Lung (tissue), 9 donors: ENCODE measurements at regions not wholly inside any gene's neighbourhood (a gene's known extent, or its start where the extent isn't known, plus 50 kb on each side); places are given as distances from the start of the nearest gene placed in this dataset.
A peak's percentile ranks its signal among the peaks of the same experiment; 100 is the strongest.
"Not testable (repeated sequence)": the region's sequence is repeated elsewhere in the genome, so short reads cannot be mapped to it uniquely, and the experiment has no call there.

ENCODE experiments used
- ATAC-seq: fragments of 200-7000 bp; cut with Tn5 transposase; one replicate; pipeline ENCODE4 v1.9.1; 2020; ENCODE audit warnings: moderate number of reproducible peaks; ENCODE audit not compliant: insufficient read depth, low FRiP score
- DNase-seq, 3 donors: peaks; one replicate each; pipeline ENCODE4 v3.0.0-alpha.2; 2013 to 2017
- H3K27ac ChIP-seq, 2 donors: one replicate each; pipeline ENCODE4 v1.5.1; 2013; ENCODE audit warnings: mild to moderate bottlenecking in 2 of 2, moderate library complexity in 2 of 2, control low read depth in 1 of 2, inconsistent platforms in 1 of 2, low read depth in 1 of 2, low read length in 1 of 2
- H3K27me3 ChIP-seq, 3 donors: one replicate each; pipeline ENCODE4 v1.5.1; 2013; ENCODE audit warnings: low read length in 2 of 3; ENCODE audit not compliant: control insufficient read depth in 3 of 3, insufficient read depth in 3 of 3
- H3K36me3 ChIP-seq, 4 donors: one replicate each; pipeline ENCODE4 v1.5.1; 2013; ENCODE audit warnings: low read length in 4 of 4, mild to moderate bottlenecking in 1 of 4, moderate library complexity in 1 of 4; ENCODE audit not compliant: control insufficient read depth in 4 of 4, insufficient read depth in 4 of 4
- H3K4me1 ChIP-seq, 5 donors: one replicate each; pipeline ENCODE4 v1.5.1; 2013; ENCODE audit warnings: low read length in 5 of 5, mild to moderate bottlenecking in 2 of 5, moderate library complexity in 1 of 5; ENCODE audit not compliant: control insufficient read depth in 5 of 5, insufficient read depth in 5 of 5
- H3K4me3 ChIP-seq: one replicate; pipeline ENCODE4 v1.5.1; 2013; ENCODE audit warnings: mild to moderate bottlenecking, control low read depth, moderate library complexity
- H3K9ac ChIP-seq, 2 donors: one replicate each; pipeline ENCODE4 v1.5.1; 2013; ENCODE audit warnings: low read length in 2 of 2, control low read depth in 1 of 2; ENCODE audit not compliant: insufficient read depth in 1 of 2
- H3K9me3 ChIP-seq, 4 donors: one replicate each; pipeline ENCODE4 v1.5.1; 2013; ENCODE audit warnings: low read length in 3 of 4, mild to moderate bottlenecking in 1 of 4, moderate library complexity in 1 of 4; ENCODE audit not compliant: control insufficient read depth in 4 of 4, insufficient read depth in 3 of 4
- WGBS, 2 donors: extraction: QIAGEN DNeasy Blood & Tissue Kit; methylation state at CpG; one replicate each; pipeline ENCODE4 v1.1.7; 2013; 5-methylcytosine and 5-hydroxymethylcytosine counted together
- donor health status: Bipolar disorder and iron deficiency.
- donor health status: healthy.
- donor health status: DM: yes; HTN: yes; CAD: no.

- H3K9me3 ChIP-seq, DNase-seq, H3K36me3 ChIP-seq, H3K4me1 ChIP-seq, H3K9ac ChIP-seq, H3K4me3 ChIP-seq, H3K27me3 ChIP-seq, H3K27ac ChIP-seq: not testable (repeated sequence)
- no CpG with 5 or more reads among the region's 5 CpGs for WGBS, 2 donors
- peak; percentile 57 for ATAC-seq
These were observed 93.7 kb upstream of the FAM72C start for GRCh38 chr1:144065299-144066060.

GRCh38 chr1:144049365-144049764 lies 77.6 kb upstream of the FAM72C start:
- H3K4me1 ChIP-seq, ATAC-seq, DNase-seq, H3K27ac ChIP-seq, H3K4me3 ChIP-seq, H3K9ac ChIP-seq, H3K36me3 ChIP-seq, H3K9me3 ChIP-seq, H3K27me3 ChIP-seq: not testable (repeated sequence)
- WGBS, 2 donors = no CpG with 5 or more reads among the region's 5 CpGs

GRCh38 chr1:144046645-144047044 lies 74.9 kb upstream of the FAM72C start:
- H3K36me3 ChIP-seq, H3K27ac ChIP-seq, DNase-seq, H3K27me3 ChIP-seq, H3K9ac ChIP-seq, H3K4me1 ChIP-seq, H3K4me3 ChIP-seq, H3K9me3 ChIP-seq, ATAC-seq: not testable (repeated sequence)
- no CpG with 5 or more reads among the region's 3 CpGs for WGBS, 2 donors

GRCh38 chr1:144045751-144046546 lies 74.2 kb upstream of the FAM72C start:
- WGBS, 2 donors = 34 to 77% methylated on average over 3 to 7 of the region's 13 CpGs
- DNase-seq = not testable (repeated sequence)

GRCh38 chr1:144042251-144042650 lies 70.5 kb upstream of the FAM72C start:
- H3K36me3 ChIP-seq, H3K9me3 ChIP-seq, ATAC-seq, H3K9ac ChIP-seq, H3K4me1 ChIP-seq, H3K27me3 ChIP-seq, DNase-seq, H3K27ac ChIP-seq, H3K4me3 ChIP-seq: not testable (repeated sequence)
- WGBS, 2 donors = no CpG with 5 or more reads among the region's 1 CpG

More at GRCh38 chr1:144045751-144046546, 74.2 kb upstream of the FAM72C start:
- not testable (repeated sequence) for H3K9ac ChIP-seq, H3K4me1 ChIP-seq, H3K27ac ChIP-seq, ATAC-seq, H3K36me3 ChIP-seq, H3K27me3 ChIP-seq, H3K4me3 ChIP-seq, H3K9me3 ChIP-seq

- not testable (repeated sequence) for H3K9me3 ChIP-seq, H3K27ac ChIP-seq, H3K4me3 ChIP-seq, H3K36me3 ChIP-seq, ATAC-seq, H3K9ac ChIP-seq, H3K4me1 ChIP-seq, H3K27me3 ChIP-seq, DNase-seq
- no CpG with 5 or more reads among the region's 3 CpGs for WGBS, 2 donors
These were observed 68.5 kb upstream of the FAM72C start for GRCh38 chr1:144040293-144040692.

- H3K4me1 ChIP-seq, DNase-seq, H3K27ac ChIP-seq, H3K9ac ChIP-seq, H3K36me3 ChIP-seq, H3K27me3 ChIP-seq, H3K9me3 ChIP-seq, H3K4me3 ChIP-seq, ATAC-seq: not testable (repeated sequence)
- no CpG with 5 or more reads among the region's 3 CpGs for WGBS, 2 donors
These were observed 62.3 kb upstream of the FAM72C start for GRCh38 chr1:144034045-144034444.

- H3K4me3 ChIP-seq, DNase-seq, H3K4me1 ChIP-seq, H3K9ac ChIP-seq, H3K36me3 ChIP-seq, H3K27me3 ChIP-seq, H3K9me3 ChIP-seq, ATAC-seq, H3K27ac ChIP-seq: not testable (repeated sequence)
- 83 to 100% methylated on average over 1 of the region's 2 CpGs for WGBS, 2 donors
These were observed 59.8 kb upstream of the FAM72C start for GRCh38 chr1:144031550-144031949.
